ENCODE measurements at regions not wholly inside any gene's neighbourhood (a gene's known extent, or its start where the extent isn't known, plus 50 kb on each side); places are given as distances from the start of the nearest gene placed in this dataset.

GRCh38 chr7:41612798-41613197 lies 90.1 kb downstream of the INHBA start:
- no peaks in the 10 kb centered on the region for H4K20me1 ChIP-seq (ENCODE audit: insufficient read depth, low read length)
- no peak for DNase-seq
- Mint-ChIP-seq H3K36me3 (no peaks in the 10 kb centered on the region), H3K4me3 (no peak overlapping the region), H3K27me3 (ENCODE audit: low read depth in 3 of 3) (peaks cover 0 to 2% (median 0%) of the 10 kb centered on the region in 3 donors), H3K4me1 (no peaks in the 10 kb centered on the region), H3K27ac (no peak overlapping the region), H3K9me3 (peaks cover 0 to 5% (median 2%) of the 10 kb centered on the region in 7 donors)
- H3K27ac ChIP-seq (ENCODE audit: low read depth in 1 of 2, low read length in 2 of 2) = no peak overlapping the region
- H3K9ac ChIP-seq (ENCODE audit: insufficient read depth, low read length, poor library complexity, severe bottlenecking) = no peak overlapping the region
- H3K79me2 ChIP-seq (ENCODE audit: insufficient read depth, low read length) = no peaks in the 10 kb centered on the region
- H3K9me3 ChIP-seq (replicated peaks in 1 of 2; ENCODE audit: control insufficient read depth in 1 of 2, insufficient read depth in 1 of 2, low read length in 2 of 2) = no peaks in the 10 kb centered on the region
- intact Hi-C loops (cut with micrococcal nuclease) = no loop called here
- no peaks in the 10 kb centered on the region for H3K27me3 ChIP-seq (ENCODE audit: control insufficient read depth in 2 of 2, insufficient read depth in 2 of 2, low read length in 2 of 2)
- H3K4me1 ChIP-seq (ENCODE audit: control insufficient read depth in 1 of 2, insufficient read depth in 2 of 2, low read length in 2 of 2) = no peaks in the 10 kb centered on the region
- no peaks in the 10 kb centered on the region for H3K36me3 ChIP-seq (replicated peaks in 1 of 2; ENCODE audit: control insufficient read depth in 1 of 2, insufficient read depth in 2 of 2, low read length in 2 of 2)
- H3K4me3 ChIP-seq (replicated peaks in 1 of 3; ENCODE audit: low read depth in 2 of 3, low read length in 3 of 3) = no peak overlapping the region
- no peak overlapping the region for H3K4me2 ChIP-seq (replicated peaks; ENCODE audit: extremely low read depth, low read length, poor library complexity, severe bottlenecking)
- no CpG with 5 or more reads among the region's 2 CpGs for WGBS (ENCODE audit: insufficient coverage)
- no peak overlapping the region for H2AFZ ChIP-seq (ENCODE audit: insufficient read depth, low read depth, low read length, poor library complexity, severe bottlenecking)
- no peak for TF ChIP-seq CTCF (IDR thresholded peaks at IDR 0.05)

- Histone ChIP-seq H3K4me1 (ENCODE audit: control insufficient read depth in 1 of 2, insufficient read depth in 2 of 2, low read length in 2 of 2) (no peaks in the 10 kb centered on the region), H3K4me2 (replicated peaks; ENCODE audit: extremely low read depth, low read length, poor library complexity, severe bottlenecking) (no peak overlapping the region), H3K9me3 (replicated peaks in 1 of 2; ENCODE audit: control insufficient read depth in 1 of 2, insufficient read depth in 1 of 2, low read length in 2 of 2) (no peaks in the 10 kb centered on the region), H3K27me3 (ENCODE audit: control insufficient read depth in 2 of 2, insufficient read depth in 2 of 2, low read length in 2 of 2) (no peaks in the 10 kb centered on the region), H3K79me2 (ENCODE audit: insufficient read depth, low read length) (no peaks in the 10 kb centered on the region), H3K27ac (ENCODE audit: low read depth in 1 of 2, low read length in 2 of 2) (no peak overlapping the region), H3K9ac (ENCODE audit: insufficient read depth, low read length, poor library complexity, severe bottlenecking) (no peak overlapping the region), H2AFZ (ENCODE audit: insufficient read depth, low read depth, low read length, poor library complexity, severe bottlenecking) (no peak overlapping the region), H3K4me3 (replicated peaks in 1 of 3; ENCODE audit: low read depth in 2 of 3, low read length in 3 of 3) (no peak overlapping the region), H4K20me1 (ENCODE audit: insufficient read depth, low read length) (no peaks in the 10 kb centered on the region), H3K36me3 (replicated peaks in 1 of 2; ENCODE audit: control insufficient read depth in 1 of 2, insufficient read depth in 2 of 2, low read length in 2 of 2) (no peaks in the 10 kb centered on the region)
- H3K4me1 Mint-ChIP-seq = no peaks in the 10 kb centered on the region
- peaks cover 0 to 5% (median 2%) of the 10 kb centered on the region in 7 donors for H3K9me3 Mint-ChIP-seq
- H3K4me3 Mint-ChIP-seq = no peak overlapping the region
- H3K27ac Mint-ChIP-seq = no peak overlapping the region
- WGBS (ENCODE audit: insufficient coverage) = no CpG with 5 or more reads among the region's 4 CpGs
- intact Hi-C loops (cut with micrococcal nuclease) = no loop called here
- H3K36me3 Mint-ChIP-seq = no peaks in the 10 kb centered on the region
- DNase-seq = no peak
- no peak for TF ChIP-seq CTCF (IDR thresholded peaks at IDR 0.05)
- peaks cover 0 to 2% (median 0%) of the 10 kb centered on the region in 3 donors for H3K27me3 Mint-ChIP-seq (ENCODE audit: low read depth in 3 of 3)
Observed at GRCh38 chr7:41612386-41612785, 90.5 kb downstream of the INHBA start.

Measured in CD14-positive monocyte (primary cell).